ENCODE measurements at regions not wholly inside any gene's neighbourhood (a gene's known extent, or its start where the extent isn't known, plus 50 kb on each side); places are given as distances from the start of the nearest gene placed in this dataset.
"Not testable (repeated sequence)": the region's sequence is repeated elsewhere in the genome, so short reads cannot be mapped to it uniquely, and the experiment has no call there.

DNA sequence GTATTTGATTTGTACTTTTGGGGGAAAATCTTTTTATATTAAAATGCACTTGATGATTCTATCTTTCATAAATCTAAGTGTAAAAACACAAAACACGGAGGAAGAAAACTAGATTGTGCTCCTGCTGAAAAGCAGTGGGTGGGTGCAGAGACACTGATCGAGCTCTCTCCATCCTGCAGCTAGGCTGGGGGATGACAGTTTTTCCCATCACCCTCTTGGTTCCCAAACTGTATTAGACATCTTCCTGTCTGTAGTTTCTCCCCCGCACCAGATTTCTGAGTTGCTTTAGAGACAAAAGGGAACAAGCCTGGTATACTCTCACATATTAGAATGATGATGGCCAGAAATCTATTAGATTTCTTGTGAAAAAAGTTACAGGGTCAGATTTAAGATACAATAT, 99.6 kb downstream of the FAM114A2 start:
- intact Hi-C loops (cut with micrococcal nuclease): no loop called here
- Histone ChIP-seq H3K27ac (ENCODE audit: low read length) (no peak overlapping the region), H3F3A (ENCODE audit: low read length, unreplicated experiment) (no peaks in the 10 kb centered on the region), H3K9me2 (replicated peaks; ENCODE audit: low read length) (no peaks in the 10 kb centered on the region), H3K36me3 (ENCODE audit: low read depth, low read length) (no peaks in the 10 kb centered on the region), H4K20me1 (ENCODE audit: low read length) (no peaks in the 10 kb centered on the region), H3K9me3 (ENCODE audit: low read length) (no peaks in the 10 kb centered on the region), H3K4me2 (ENCODE audit: low read length) (no peak overlapping the region), H3K79me2 (ENCODE audit: low read length) (no peaks in the 10 kb centered on the region), H3K4me1 (ENCODE audit: insufficient read depth, low read length) (no peaks in the 10 kb centered on the region), H3K9ac (ENCODE audit: low read length) (no peak overlapping the region), H2AFZ (ENCODE audit: low read length) (no peak overlapping the region), H3K27me3 (ENCODE audit: low read length) (no peaks in the 10 kb centered on the region), H3K4me3 (ENCODE audit: low read length) (no peak overlapping the region)
- ChIA-PET POLR2A (ENCODE audit: unreplicated experiment) (no interaction called here), CTCF (no interaction called here)
- DNase-seq: no peak
- BruUV-seq (replicated peaks): no TSS peak
- no peak for ATAC-seq
- no peak for TF ChIP-seq EZH2 (IDR thresholded peaks at IDR 0.05; ENCODE audit: low read length, unreplicated experiment)
- no peak for TF ChIP-seq EZH2phosphoT487 (IDR thresholded peaks at IDR 0.05; ENCODE audit: borderline replicate concordance, low read length)
- TF ChIP-seq CTCF (conservative IDR thresholded peaks at IDR 0.05; ENCODE audit: low read depth, low read length): no peak

- no TSS peak for BruUV-seq (replicated peaks)
- H3K36me3 ChIP-seq (ENCODE audit: low read depth, low read length): no peaks in the 10 kb centered on the region
- H3K4me1 ChIP-seq (ENCODE audit: insufficient read depth, low read length): no peaks in the 10 kb centered on the region
- H3K79me2 ChIP-seq (ENCODE audit: low read length): no peaks in the 10 kb centered on the region
- H3K4me3 ChIP-seq (ENCODE audit: low read length): no peak overlapping the region
- H2AFZ ChIP-seq (ENCODE audit: low read length): no peak overlapping the region
- intact Hi-C loops (cut with micrococcal nuclease): no loop called here
- H3K9me2 ChIP-seq (replicated peaks; ENCODE audit: low read length): no peaks in the 10 kb centered on the region
- DNase-seq (no peak), ATAC-seq (no peak)
- H3K27ac ChIP-seq (ENCODE audit: low read length): no peak overlapping the region
- H3K9ac ChIP-seq (ENCODE audit: low read length): no peak overlapping the region
- POLR2A ChIA-PET (ENCODE audit: unreplicated experiment): no interaction called here
- no peaks in the 10 kb centered on the region for H3K27me3 ChIP-seq (ENCODE audit: low read length)
- H4K20me1 ChIP-seq (ENCODE audit: low read length): no peaks in the 10 kb centered on the region
- no peak overlapping the region for H3K4me2 ChIP-seq (ENCODE audit: low read length)
- no peaks in the 10 kb centered on the region for H3K9me3 ChIP-seq (ENCODE audit: low read length)
- CTCF ChIA-PET: no interaction called here
- no peaks in the 10 kb centered on the region for H3F3A ChIP-seq (ENCODE audit: low read length, unreplicated experiment)
- TF ChIP-seq EZH2 (IDR thresholded peaks at IDR 0.05; ENCODE audit: low read length, unreplicated experiment): no peak
- no peak for TF ChIP-seq CTCF (conservative IDR thresholded peaks at IDR 0.05; ENCODE audit: low read depth, low read length)
- TF ChIP-seq EZH2phosphoT487 (IDR thresholded peaks at IDR 0.05; ENCODE audit: borderline replicate concordance, low read length): no peak
Measured at GRCh38 chr5:153938191-153938842, 100.4 kb downstream of the FAM114A2 start.

DNA sequence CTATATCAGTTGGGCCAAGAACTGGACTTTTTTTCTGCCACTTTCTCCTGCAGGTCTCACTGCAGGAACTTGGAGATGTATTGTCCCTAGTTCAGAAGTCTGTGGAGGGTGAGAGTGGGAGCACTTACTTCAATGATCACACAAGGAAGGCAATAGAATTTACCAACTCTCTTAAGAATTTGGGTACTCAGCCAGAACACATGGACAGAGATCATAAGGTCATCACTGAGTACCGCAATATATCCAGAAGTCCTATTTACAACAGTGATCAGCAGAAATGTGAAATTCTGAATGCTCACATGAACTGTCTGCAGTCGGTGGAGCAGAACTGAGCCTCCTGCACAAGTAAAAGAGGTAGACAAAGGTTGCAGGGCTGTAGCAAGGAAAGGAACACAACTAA, 101.0 kb downstream of the FAM114A2 start:
- no peak for TF ChIP-seq EZH2phosphoT487 (IDR thresholded peaks at IDR 0.05; ENCODE audit: borderline replicate concordance, low read length)
- TF ChIP-seq EZH2 (IDR thresholded peaks at IDR 0.05; ENCODE audit: low read length, unreplicated experiment): no peak
- no peak for TF ChIP-seq CTCF (conservative IDR thresholded peaks at IDR 0.05; ENCODE audit: low read depth, low read length)
- BruUV-seq (replicated peaks): no TSS peak
- H3K9ac ChIP-seq (ENCODE audit: low read length): no peak overlapping the region
- ChIA-PET CTCF (no interaction called here), POLR2A (ENCODE audit: unreplicated experiment) (no interaction called here)
- H3K27ac ChIP-seq (ENCODE audit: low read length): no peak overlapping the region
- DNase-seq (no peak), ATAC-seq (no peak)
- no peaks in the 10 kb centered on the region for H3K79me2 ChIP-seq (ENCODE audit: low read length)
- H3F3A ChIP-seq (ENCODE audit: low read length, unreplicated experiment): no peaks in the 10 kb centered on the region
- intact Hi-C loops (cut with micrococcal nuclease): no loop called here
- H3K4me1 ChIP-seq (ENCODE audit: insufficient read depth, low read length): no peaks in the 10 kb centered on the region
- H3K4me2 ChIP-seq (ENCODE audit: low read length): no peak overlapping the region
- H3K9me3 ChIP-seq (ENCODE audit: low read length): no peaks in the 10 kb centered on the region
- no peaks in the 10 kb centered on the region for H3K9me2 ChIP-seq (replicated peaks; ENCODE audit: low read length)
- H4K20me1 ChIP-seq (ENCODE audit: low read length): no peaks in the 10 kb centered on the region
- no peaks in the 10 kb centered on the region for H3K27me3 ChIP-seq (ENCODE audit: low read length)
- no peak overlapping the region for H2AFZ ChIP-seq (ENCODE audit: low read length)
- no peak overlapping the region for H3K4me3 ChIP-seq (ENCODE audit: low read length)
- no peaks in the 10 kb centered on the region for H3K36me3 ChIP-seq (ENCODE audit: low read depth, low read length)

DNA sequence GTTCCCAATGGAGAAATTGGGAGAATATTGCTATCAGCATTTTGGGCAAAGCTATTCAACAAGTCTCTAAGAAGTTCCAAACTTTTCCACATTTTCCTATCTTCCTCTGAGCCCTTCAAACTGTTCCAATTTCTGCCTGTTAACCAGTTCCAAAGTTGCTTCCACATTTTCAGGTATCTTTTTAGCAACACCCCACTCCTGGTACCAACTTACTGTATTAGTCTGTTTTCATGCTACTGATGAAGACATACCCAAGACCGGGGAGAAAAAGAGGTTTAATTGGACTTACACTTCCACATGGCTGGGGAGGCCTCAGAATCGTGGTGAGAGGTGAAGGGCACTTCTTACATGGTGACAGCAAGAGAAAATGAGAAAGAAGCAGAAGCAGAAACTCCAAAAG, 103.6 kb downstream of the FAM114A2 start:
- intact Hi-C loops (cut with micrococcal nuclease); ATAC-seq; H3K79me2 ChIP-seq (ENCODE audit: low read length); BruUV-seq (replicated peaks); H3K4me2 ChIP-seq (ENCODE audit: low read length); H3K27ac ChIP-seq (ENCODE audit: low read length); H3K9me2 ChIP-seq (replicated peaks; ENCODE audit: low read length); DNase-seq; H3K27me3 ChIP-seq (ENCODE audit: low read length); H3K9ac ChIP-seq (ENCODE audit: low read length); H3K9me3 ChIP-seq (ENCODE audit: low read length); H4K20me1 ChIP-seq (ENCODE audit: low read length); H3K4me3 ChIP-seq (ENCODE audit: low read length); H2AFZ ChIP-seq (ENCODE audit: low read length); CTCF ChIA-PET; POLR2A ChIA-PET (ENCODE audit: unreplicated experiment); H3K36me3 ChIP-seq (ENCODE audit: low read depth, low read length); H3K4me1 ChIP-seq (ENCODE audit: insufficient read depth, low read length); H3F3A ChIP-seq (ENCODE audit: low read length, unreplicated experiment): not testable (repeated sequence)
